NCI-H2029 (cell line): ENCODE measurements at regions not wholly inside any gene's neighbourhood (a gene's known extent, or its start where the extent isn't known, plus 50 kb on each side); places are given as distances from the start of the nearest gene placed in this dataset.

Source experiments
- DNase-seq: peaks from one replicate; lab custom pipeline; 2025; lab: John Stamatoyannopoulos, UW

DNA sequence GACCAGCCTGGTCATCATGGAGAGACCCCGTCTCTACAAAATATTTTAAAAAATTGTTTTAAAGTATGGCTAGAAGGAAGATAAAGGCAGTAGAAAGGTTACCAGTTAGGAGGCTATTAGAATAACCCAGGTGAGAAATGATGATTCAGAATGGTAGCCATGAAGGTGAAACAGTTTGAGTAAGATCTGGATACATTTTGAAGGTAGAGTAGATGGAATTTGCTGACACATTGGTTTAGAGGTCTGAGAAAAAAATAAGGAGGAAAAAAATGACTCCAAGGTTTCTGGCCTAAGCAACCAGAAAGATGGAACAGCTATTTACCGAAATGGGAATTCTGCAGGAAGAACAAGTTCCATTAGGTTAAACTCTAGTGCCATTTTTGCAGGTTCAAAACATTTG lies 167.9 kb upstream of the TAB2 start:
- no peak for DNase-seq

DNA sequence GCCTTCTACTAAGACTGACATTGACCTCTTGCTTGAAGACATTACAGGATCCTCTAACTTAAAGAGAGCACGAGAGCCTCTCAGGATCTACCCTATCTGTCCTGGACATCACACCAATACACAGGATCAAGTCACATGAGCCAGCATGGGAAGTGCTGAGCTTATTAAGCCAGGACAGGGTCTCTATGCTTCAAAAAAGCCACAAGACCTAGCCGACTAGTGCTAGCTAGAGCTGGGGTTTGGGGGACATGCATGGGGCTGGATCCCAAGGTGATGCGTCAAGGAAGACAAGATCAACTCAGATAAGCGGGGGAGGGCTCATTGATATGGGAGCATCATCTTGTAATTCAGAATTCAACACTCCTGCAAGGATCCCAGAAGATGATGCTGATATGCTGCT lies 167.2 kb upstream of the TAB2 start:
- no peak for DNase-seq

DNA sequence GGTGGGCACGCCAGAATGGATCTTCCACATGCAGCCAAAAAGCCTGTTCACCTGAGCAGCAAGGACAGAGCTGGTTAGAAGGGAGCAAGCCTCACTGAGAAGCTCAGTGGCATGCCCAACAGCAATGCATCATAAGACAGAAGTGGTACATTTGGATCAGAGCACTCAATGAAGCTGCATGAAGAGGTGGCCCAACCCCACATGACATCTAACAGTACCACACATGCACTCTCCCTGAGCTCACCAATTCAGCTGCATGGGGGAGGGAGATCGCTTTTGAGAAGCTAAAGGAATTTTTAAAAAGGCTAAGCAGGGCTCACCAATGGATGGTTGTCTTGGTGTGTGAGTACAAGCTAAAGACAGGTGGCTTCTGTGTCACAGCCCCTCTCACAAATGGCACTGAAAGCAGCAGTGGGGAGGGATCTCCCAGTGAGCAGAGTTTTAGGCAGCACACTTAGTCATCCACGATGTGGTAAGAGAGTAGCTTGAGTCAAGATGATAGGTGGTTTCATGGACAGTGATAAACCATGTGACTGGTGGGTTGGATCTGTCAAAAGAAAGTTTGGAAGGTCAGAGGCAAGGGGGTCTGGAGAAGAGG lies 166.6 kb upstream of the TAB2 start:
- no peak for DNase-seq

DNA sequence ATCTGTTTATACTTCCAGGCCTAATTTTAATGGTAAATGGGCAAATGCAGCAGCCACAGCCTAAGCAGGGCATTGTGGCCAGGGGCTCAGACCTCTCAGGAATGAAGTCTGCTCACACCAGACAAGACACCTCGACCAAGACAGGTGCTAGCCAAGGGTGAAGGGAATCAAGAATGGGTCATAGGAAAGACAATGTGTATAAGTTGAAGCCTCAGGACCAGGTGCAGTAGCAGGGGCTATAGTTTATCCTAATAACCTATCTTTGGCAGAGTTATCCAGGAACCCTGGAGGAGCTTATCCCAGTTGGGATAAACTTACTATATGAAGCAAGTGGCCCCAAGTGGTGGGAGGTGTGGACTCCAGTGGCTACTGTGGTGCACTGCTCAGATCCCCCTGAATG lies 165.0 kb upstream of the TAB2 start:
- DNase-seq = no peak

DNA sequence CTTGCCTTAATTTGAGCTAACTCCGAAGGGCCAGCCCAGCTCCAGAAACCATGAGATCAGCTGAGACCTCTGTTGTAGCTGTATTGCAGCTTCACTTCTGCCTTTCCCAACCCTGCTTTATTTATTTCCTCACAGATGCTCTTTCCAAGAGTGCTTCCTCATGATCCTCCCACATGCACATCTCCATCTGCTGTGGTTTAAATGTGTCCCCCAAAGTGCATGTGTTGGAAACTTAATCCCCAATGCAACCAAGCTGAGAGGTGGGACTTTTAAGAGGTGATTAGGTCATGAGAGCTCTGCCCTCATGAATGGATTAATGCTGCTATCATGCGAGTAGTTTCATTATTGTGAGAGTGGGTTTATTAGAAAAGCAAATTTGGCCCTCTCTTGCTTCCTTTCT lies 164.4 kb upstream of the TAB2 start:
- no peak for DNase-seq

DNA sequence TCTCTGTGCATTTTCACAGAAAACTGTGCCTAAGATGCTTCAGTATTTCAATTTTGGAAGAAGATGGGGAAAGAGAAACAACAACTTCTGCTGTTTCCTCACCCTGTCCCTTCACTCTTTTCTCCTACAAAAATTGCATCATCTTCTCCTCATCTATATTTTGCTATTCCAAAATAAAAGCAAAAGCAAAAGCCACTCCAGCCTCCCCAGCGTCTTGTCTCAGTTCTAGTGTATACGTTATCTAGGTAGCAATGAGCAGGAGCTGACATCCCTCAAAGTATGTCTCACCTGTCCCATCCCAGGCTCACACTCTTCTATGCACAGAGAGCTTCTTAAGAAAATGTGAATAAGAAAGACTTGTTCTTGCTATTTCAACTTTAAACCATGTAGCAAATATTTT lies 163.8 kb upstream of the TAB2 start:
- DNase-seq = no peak

DNA sequence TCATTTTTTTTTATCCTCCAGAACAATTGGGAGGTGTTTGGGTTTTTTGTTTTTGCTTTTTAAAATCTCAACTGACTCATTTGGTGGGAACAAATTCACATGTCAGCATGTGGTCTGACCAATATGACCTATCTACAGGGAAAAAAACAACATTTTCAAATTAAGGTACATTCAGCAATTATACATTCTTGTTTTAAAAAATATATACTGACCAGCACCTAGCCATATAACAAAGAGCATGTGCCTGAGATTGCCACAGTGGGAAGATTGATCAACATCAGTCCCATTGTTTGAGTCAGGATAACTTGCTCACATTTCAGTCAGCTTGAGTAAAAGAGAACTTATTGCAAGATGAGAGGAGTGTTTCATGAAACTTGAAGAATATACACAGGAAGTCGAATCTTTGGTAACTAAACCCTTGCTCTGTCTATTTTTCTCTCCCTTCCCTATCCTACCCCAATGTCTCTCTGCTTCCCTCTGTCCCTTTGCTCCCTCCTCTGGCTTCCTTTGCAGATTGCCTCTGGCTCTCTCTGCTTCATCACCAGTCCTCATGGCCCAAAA lies 163.2 kb upstream of the TAB2 start:
- DNase-seq = no peak

DNA sequence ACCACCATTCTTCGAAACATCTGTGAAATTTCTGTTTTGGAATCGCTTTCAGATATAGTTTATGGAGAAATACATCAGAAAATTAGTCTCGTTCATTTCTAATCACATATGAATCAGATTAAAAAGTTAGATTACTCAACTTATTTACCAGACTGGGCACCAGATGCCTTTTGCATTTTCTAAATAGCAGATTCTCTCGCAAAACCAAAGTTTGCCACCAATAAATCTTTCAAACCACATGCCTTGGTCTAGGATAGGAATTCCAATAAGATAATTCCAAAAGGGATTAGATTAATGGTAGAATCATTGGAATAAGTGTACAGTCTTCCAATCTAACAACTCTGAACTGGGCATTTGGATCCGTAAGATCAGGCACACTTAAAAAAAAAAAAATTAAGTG lies 160.4 kb upstream of the TAB2 start:
- DNase-seq = no peak

DNA sequence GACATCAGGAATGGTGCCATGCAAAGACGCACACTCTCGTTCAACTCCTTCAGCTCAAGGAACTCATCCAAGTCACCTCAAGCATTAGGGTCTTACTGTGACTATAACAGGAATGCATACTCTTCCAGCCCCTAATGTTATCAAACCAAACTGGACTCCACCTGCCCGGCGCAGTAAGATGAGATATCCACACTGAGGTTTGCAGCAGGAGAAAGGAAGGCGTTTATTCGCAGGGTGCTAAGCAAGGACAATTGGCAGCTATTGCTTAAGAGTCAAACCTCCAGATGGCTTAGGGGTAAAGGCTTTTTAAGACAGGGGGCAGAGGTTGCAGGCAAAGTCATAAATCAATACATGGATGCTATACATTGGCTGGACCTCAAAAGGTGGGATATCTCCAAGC lies 159.4 kb upstream of the TAB2 start:
- no peak for DNase-seq

DNA sequence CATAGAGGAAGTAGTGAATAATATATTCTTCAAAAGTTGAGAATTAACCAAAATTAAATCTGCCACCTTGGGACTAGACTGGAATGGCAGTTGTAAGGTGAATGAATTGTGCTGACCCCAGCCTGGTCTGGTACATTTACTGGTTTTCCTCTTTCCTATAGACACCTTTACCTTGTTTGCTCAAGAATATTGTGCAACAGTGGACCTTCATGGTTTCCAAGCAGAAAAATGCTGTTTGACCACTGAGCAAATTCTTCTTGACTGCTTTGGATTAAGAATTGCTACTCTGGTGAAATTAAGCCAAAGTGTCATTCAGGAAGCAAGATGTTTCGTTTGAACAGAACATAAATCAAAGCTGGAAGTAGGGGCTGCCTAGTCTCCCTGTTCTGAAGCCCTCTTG lies 156.6 kb upstream of the TAB2 start:
- no peak for DNase-seq

DNA sequence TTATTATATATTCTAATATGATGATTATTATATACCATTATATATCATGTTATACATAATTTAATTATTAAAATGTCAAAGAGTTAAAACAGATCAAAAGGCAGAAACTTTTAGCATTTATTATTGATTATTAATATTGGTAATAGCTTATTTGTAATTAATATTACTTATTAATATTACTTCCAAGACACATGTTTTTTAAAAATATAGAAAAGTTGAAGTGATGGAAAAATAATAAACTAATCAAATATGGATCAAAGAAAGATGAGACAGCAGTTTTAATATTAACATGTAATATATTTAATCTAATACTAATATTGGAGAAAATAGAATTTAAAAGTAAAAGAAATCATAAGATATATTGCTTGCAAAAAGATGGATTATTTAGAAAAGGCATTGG lies 154.6 kb upstream of the TAB2 start:
- DNase-seq = no peak

DNA sequence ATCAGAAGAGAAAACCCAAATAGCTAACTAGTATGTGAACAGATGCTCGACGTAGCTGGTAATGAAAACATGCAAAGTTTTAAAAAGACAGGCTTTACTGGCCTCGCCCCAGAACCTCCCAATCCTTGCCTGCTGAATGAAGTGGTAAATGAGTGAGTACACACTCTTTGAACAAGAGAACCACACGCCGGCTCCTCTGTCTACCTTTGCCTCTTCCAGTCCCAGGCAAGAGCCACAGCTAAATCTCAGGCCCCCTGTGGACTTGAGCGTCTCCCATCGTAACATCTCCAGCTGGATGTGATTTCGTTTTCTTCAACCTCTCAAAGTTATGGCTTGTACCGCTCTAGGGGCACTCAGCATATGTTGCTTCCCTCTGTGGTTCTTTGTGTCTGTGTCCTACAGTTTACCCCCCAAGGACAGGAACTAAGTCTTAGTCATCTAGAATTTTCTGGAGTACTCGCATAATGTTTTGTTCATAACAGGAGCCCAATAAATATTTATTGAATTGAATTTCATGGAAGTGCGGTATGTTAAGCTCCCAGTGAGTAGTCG lies 153.2 kb upstream of the TAB2 start:
- DNase-seq = no peak

DNA sequence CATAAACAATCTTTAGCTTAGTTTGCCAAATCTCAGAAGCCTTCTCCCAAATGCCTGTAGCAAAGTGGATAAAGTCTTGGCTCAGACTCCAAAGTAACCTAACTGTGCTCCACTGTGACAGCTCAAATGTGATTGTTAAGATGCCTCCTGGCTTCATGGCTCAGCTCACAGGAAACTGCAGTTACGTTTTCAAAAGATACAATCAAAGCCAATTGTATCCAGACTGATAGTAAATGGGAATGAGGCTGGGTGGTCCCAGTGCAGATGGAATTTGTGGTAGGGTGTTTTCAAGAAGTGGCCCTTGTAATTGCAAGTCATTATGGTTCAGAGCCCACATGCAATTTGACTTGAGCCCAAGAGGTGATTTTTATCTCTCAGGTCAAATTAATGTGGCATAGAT lies 151.2 kb upstream of the TAB2 start:
- DNase-seq = no peak

DNA sequence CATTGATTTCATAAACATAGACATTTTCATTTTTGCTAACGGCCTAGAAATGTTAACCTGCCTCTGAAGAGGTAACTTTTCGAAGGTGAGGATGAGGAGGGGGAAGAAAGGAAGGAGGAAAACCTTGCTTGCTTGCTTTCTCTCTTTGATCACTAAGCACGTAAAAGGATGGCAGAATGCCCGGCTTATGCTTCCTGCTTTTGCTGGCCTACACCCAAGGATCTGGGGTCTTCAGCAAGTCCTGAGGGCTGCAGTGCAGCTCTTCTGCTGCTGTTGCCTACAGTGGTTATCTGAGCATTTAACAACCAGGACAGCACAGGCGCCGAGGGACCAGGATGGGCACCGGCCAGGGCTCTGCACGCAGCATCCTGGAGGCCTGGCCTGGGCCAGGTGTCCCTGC lies 150.8 kb upstream of the TAB2 start:
- DNase-seq = no peak

DNA sequence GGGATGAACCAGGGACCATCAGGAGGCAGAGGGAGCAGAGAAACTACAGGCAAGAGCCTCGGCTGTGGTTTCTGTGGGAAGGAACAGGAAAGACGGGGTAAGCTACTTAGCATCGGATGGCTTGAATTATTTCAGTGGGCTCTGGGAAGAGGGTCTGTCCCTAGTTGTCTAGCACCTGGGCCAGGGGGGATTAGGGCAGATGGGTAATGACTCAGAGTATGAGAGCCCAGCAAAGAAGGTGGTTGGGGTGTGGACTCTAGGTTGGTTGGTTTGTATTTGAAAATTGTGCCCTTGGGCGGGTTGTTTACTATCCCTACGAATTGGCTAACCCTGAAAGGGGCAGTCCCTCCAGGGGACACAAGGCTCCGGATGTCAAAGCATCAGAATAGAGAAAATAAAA lies 148.5 kb upstream of the TAB2 start:
- DNase-seq = no peak

DNA sequence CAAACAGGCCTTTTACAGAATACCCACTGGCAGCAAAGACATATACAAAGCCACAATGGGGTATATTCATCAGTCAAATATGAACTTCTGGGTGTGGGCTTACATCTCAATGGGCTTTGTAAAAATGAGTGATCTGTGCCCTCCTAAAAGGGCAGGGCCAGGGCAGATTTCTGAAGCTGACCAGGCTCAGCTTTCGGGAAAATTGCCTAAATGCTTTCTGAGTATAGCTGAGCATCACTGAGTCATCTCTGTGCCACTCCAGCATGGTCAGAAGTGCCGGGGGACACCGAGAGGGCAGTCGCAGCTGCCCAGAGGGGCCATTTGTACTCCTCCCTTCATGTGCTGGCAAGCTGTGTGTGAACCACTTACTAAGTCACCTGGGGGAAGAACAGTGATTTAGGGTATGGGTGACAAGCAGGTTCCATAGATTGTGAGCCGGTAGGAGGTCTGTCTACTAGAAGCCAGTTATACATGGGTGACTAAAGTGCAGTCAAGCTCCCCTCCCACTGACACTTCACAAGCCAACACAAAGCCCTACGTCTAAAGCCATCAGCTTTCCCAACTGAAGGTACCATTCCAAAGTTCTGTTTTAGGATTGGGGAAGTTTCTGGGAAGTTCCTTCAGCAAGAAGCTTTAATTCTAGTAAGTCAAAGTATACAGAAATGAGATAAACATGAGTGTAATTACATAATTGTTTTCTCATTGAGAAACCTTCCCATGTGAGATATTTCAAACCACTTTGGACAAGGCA lies 147.6 kb upstream of the TAB2 start:
- no peak for DNase-seq

DNA sequence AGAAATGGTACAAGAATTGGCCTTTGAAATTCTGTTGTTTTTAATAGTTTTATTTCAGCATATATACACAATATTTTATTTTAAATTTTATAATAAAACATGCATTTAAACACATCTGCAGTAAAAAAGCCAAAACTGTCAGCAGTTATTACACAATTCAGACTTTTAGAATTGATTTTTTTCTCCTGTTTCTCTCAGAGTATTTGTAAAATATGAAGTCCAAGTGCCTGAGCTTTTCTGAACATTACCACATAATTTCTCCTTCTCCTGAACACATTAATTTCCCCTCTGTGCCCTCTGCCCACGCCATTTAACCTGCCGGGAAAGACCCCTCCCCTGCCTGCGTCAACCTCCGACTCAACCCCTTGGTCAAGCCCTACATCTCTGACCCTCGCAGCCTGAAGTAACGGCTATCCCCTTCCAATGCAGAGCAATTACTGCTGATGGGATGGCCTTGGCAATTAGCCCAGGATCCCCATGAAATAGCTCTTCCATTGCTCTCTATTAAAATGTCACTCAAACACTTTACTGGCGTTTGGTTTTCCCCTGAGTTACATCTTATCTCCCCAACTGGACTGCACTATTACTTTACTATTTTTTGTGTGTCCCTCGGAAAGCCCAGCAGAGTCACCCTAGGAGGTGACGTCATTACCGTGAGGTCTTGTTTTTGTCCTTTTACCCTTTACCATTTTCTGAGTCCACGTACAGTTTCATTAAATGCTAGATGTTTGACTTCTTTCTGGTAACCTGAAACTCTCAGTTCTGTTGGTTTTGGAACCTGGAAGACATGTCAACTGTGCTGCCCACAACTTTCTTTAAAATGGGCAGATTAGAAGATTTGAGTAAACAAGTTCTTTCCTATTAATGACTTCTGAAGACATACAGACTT lies 146.7 kb upstream of the TAB2 start:
- DNase-seq = no peak

DNA sequence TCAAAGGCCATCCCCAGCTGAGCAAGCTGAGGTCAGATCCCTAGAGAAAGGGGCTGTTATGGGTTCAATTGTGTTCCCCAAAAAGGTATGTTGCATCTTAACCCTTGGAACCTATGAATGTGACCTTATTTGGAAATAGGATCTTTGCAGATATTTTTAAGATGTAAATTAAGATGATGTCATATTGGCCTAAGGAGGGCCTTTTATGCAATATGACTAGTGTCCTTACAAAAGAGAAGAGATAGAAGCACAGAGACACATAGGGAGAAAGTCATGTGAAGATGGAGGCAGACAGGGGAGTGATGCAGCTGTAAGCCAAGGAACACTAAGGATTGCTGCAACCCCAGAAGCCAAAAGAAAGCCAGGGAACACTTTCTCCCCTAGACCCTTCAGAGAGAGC lies 144.3 kb upstream of the TAB2 start:
- DNase-seq = no peak

DNA sequence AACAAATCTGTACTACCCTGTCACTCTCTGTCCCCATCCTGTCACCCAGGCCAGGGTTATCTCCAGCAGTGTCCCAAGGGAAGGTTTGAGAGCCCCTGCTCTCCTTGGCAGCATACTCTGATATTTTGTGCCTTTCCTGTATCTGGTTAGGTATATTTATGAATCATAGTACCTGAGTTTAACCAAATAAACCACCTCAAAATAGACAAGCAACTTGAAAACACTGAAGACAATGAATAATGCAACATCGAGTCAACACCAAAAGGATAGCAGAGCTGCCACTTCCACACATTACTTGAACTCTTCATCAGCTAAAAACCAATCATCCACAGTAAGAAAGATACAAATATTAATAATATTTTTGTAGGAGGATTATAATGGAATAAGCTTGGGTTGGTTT lies 142.6 kb upstream of the TAB2 start:
- no peak for DNase-seq

DNA sequence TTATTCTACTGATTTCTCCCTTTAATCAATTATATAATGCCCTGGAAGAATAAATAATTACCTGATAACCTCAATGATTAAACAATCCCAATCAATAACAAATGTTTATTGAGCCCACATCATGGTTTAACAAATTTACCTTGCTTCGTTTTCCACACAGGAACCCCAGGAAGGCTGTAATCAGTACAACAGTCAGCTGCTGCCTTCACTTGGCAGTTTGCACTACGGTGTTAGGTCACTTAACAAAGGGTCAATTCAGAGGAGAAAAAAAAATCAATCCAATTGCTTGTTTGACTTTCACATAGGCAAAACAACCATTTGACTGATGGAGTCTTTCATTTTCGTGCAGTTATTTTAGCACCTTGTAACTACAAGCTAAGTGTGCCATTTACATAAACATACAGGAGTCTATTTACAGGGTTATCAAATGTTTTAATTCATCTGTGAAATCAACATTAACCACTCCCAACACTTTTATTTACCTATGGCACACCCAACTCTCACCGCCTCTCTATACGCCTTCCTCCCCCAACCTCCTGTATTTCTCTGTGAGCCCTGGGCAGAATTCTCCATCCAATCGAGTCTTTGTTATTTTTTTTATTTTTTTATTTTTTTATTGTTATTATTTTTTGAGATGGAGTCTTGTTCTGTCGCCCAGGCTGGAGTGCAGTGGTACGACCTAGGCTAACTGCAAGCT lies 140.4 kb upstream of the TAB2 start:
- DNase-seq = no peak

DNA sequence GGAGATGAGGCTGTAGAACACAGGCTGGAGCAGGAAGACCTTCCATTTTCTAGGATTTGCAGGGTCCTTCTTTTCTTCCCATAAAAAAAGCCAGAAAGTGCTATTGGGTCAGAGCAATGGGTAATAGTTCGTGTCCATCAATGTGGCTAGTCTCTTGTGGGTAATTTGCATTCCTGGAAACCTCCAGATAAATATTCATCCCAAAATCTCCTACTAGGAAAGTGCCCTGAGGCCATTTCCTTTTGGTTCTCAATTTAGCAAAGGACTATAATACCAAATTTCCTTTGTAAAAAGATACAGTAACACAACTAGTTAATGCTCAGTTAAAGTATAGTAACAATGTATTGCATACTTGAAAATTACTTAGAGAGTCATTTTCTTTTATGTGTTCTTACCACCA lies 138.1 kb upstream of the TAB2 start:
- no peak for DNase-seq

DNA sequence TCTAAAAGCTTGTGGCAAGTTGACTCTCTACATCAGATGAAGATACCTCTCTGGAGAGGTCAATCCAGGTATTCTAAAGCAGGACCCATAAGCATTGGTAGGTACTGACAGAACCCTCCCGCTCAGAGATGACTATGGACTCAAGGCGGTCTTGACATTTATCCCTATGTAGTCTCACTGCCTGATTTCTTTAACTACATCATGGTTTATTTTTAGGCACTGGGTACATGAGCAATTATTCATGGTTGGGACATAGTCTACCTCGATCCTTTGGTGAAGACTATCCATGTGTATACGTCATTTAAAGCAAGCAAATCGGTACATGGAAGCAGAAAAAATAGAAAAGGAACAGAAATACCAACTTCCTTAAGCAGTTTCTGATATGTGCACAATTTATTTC lies 136.2 kb upstream of the TAB2 start:
- DNase-seq = no peak
